ENCODE measurements at regions not wholly inside any gene's neighbourhood (a gene's known extent, or its start where the extent isn't known, plus 50 kb on each side); places are given as distances from the start of the nearest gene placed in this dataset.

DNA sequence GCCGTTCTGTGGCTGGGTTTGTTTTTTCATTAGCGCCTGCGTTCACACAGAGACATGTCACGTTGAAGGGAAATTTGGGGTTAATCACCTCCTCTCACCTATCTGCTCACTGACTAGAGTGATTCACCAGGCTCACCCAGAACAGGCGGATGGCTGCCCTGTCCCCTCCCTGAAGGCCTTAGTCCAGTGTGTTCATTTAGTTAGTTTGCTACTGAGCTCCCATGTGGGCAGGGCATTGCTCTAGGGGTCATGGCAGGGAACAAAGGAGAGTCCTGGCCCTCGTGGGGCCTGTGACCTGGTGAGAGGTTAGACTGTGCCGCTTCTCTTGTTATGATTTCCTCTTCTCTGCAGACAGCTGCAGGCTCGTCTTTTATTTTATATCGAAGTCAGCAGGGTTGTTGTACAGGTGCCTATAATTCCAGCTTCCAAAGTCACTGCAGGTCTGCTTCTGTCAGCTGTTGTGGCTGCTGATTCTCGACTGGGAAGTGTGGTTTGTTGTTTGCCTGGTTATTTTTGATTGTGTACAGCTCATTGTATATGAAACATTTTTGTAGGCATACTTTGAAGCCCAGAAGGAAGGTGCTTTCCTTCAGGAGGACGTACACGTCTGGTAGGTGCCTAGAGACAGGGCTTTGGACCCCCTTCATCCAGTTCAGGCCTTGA lies 73.4 kb upstream of the GSE1 start:
- FAIRE-seq, result no peak
- Histone ChIP-seq H3K4me1 (ENCODE audit: control insufficient read depth, extremely low read depth, insufficient read depth, low read length) (peaks cover 5% of the 10 kb centered on the region), H3K9me3 (ENCODE audit: control insufficient read depth, low read depth, low read length) (peaks cover 4% of the 10 kb centered on the region), H3K36me3 (ENCODE audit: control insufficient read depth in 2 of 2, extremely low read depth in 1 of 2, insufficient read depth in 2 of 2, low read length in 2 of 2) (no peaks in the 10 kb centered on the region), H3K27ac (ENCODE audit: control insufficient read depth, insufficient read depth, low read length) (no peak overlapping the region), H3K9me1 (ENCODE audit: control insufficient read depth, extremely low read depth, insufficient read depth, low read length) (no peaks in the 10 kb centered on the region), H3K79me2 (ENCODE audit: control insufficient read depth, insufficient read depth, low read length) (no peaks in the 10 kb centered on the region), H2AFZ (ENCODE audit: control insufficient read depth, low read length) (no peak overlapping the region), H3K4me3 (ENCODE audit: control insufficient read depth in 2 of 3, extremely low read depth in 1 of 3, insufficient read depth in 2 of 3, low read depth in 1 of 3, low read length in 3 of 3) (no peak overlapping the region), H3K9ac (ENCODE audit: control insufficient read depth, extremely low read depth, insufficient read depth, low read length) (no peak overlapping the region), H3K27me3 (ENCODE audit: control insufficient read depth, extremely low read depth, insufficient read depth, low read length) (peaks cover 8% of the 10 kb centered on the region), H4K20me1 (ENCODE audit: control insufficient read depth, extremely low read depth, insufficient read depth, low read length) (no peaks in the 10 kb centered on the region), H3K4me2 (ENCODE audit: control insufficient read depth, extremely low read depth, insufficient read depth, low read depth, low read length) (no peak overlapping the region)
- TF ChIP-seq, protein P1, sequence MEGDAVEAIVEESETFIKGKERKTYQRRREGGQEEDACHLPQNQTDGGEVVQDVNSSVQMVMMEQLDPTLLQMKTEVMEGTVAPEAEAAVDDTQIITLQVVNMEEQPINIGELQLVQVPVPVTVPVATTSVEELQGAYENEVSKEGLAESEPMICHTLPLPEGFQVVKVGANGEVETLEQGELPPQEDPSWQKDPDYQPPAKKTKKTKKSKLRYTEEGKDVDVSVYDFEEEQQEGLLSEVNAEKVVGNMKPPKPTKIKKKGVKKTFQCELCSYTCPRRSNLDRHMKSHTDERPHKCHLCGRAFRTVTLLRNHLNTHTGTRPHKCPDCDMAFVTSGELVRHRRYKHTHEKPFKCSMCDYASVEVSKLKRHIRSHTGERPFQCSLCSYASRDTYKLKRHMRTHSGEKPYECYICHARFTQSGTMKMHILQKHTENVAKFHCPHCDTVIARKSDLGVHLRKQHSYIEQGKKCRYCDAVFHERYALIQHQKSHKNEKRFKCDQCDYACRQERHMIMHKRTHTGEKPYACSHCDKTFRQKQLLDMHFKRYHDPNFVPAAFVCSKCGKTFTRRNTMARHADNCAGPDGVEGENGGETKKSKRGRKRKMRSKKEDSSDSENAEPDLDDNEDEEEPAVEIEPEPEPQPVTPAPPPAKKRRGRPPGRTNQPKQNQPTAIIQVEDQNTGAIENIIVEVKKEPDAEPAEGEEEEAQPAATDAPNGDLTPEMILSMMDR (optimal IDR thresholded peaks at IDR 0.05 in 1 of 3, IDR thresholded peaks at IDR 0.05 in 1 of 3, conservative IDR thresholded peaks at IDR 0.05 in 1 of 3; ENCODE audit: extremely low read depth in 1 of 3, insufficient read depth in 2 of 3, low read length in 3 of 3), result no peak
- TF ChIP-seq EZH2 (IDR thresholded peaks at IDR 0.05; ENCODE audit: low read length), result no peak
- dilution Hi-C loops (cut with MboI; ENCODE audit: extremely low pct_ligation_motif_present, low sequenced_read_pairs), result no loop called here
- DNase-seq (ENCODE audit: low read depth, low spot score), result no peak

DNA sequence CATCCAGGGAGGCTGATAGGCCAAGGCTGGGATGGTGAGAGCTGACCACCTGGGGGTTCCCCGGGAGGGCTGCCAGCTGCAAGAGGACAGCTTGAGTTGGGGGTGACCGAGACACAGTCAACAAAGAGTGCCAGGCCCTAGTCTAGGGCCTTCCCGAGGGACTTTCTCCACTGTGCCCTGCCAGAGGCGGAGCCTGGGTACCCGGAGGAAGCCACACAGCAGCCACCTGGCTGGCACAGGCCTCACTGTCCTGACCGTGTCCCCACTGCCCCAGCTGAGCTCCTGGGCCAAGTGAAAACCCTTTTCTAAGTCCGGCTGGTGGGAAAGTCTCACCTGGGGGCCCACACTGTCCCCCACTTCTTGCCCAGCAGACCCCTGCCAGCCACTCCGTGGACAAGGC lies 71.9 kb upstream of the GSE1 start:
- TF ChIP-seq EZH2 (IDR thresholded peaks at IDR 0.05; ENCODE audit: low read length), result no peak
- TF ChIP-seq, protein P1 (optimal IDR thresholded peaks at IDR 0.05 in 1 of 3, IDR thresholded peaks at IDR 0.05 in 1 of 3, conservative IDR thresholded peaks at IDR 0.05 in 1 of 3; ENCODE audit: extremely low read depth in 1 of 3, insufficient read depth in 2 of 3, low read length in 3 of 3), result no peak

More for the DNA sequence above, 71.9 kb upstream of the GSE1 start:
- Histone ChIP-seq H3K27me3 (ENCODE audit: control insufficient read depth, extremely low read depth, insufficient read depth, low read length) (peaks cover 11% of the 10 kb centered on the region), H3K4me1 (ENCODE audit: control insufficient read depth, extremely low read depth, insufficient read depth, low read length) (peaks cover 5% of the 10 kb centered on the region), H3K79me2 (ENCODE audit: control insufficient read depth, insufficient read depth, low read length) (no peaks in the 10 kb centered on the region), H3K36me3 (ENCODE audit: control insufficient read depth in 2 of 2, extremely low read depth in 1 of 2, insufficient read depth in 2 of 2, low read length in 2 of 2) (no peaks in the 10 kb centered on the region), H3K4me3 (ENCODE audit: control insufficient read depth in 2 of 3, extremely low read depth in 1 of 3, insufficient read depth in 2 of 3, low read depth in 1 of 3, low read length in 3 of 3) (no peak overlapping the region), H3K9me3 (ENCODE audit: control insufficient read depth, low read depth, low read length) (peaks cover 4% of the 10 kb centered on the region), H3K4me2 (ENCODE audit: control insufficient read depth, extremely low read depth, insufficient read depth, low read depth, low read length) (no peak overlapping the region), H3K9ac (ENCODE audit: control insufficient read depth, extremely low read depth, insufficient read depth, low read length) (no peak overlapping the region), H3K9me1 (ENCODE audit: control insufficient read depth, extremely low read depth, insufficient read depth, low read length) (no peaks in the 10 kb centered on the region), H4K20me1 (ENCODE audit: control insufficient read depth, extremely low read depth, insufficient read depth, low read length) (no peaks in the 10 kb centered on the region), H2AFZ (ENCODE audit: control insufficient read depth, low read length) (no peak overlapping the region), H3K27ac (ENCODE audit: control insufficient read depth, insufficient read depth, low read length) (no peak overlapping the region)
- FAIRE-seq (no peak), DNase-seq (ENCODE audit: low read depth, low spot score) (no peak)
- dilution Hi-C loops (cut with MboI; ENCODE audit: extremely low pct_ligation_motif_present, low sequenced_read_pairs), result no loop called here
